Parathyroid adenoma (tissue), 2 donors: ENCODE measurements at regions not wholly inside any gene's neighbourhood (a gene's known extent, or its start where the extent isn't known, plus 50 kb on each side); places are given as distances from the start of the nearest gene placed in this dataset.

Experiments
- H2AFZ ChIP-seq: fragments of 300-600 bp; sonication (generic); one replicate; pipeline ENCODE4 v1.7.0; 2017; ENCODE audit warnings: antibody characterized with exemption, mild to moderate bottlenecking
- H3K27ac ChIP-seq: fragments of 300-600 bp; sonication (generic); one replicate; pipeline ENCODE4 v1.7.0; 2017
- H3K27me3 ChIP-seq: fragments of 300-600 bp; sonication (generic); one replicate; pipeline ENCODE4 v1.7.0; 2017; ENCODE audit warnings: low read length; ENCODE audit not compliant: control insufficient read depth, insufficient read depth
- H3K36me3 ChIP-seq: fragments of 300-600 bp; sonication (generic); one replicate; pipeline ENCODE4 v1.7.0; 2017; ENCODE audit warnings: low read length; ENCODE audit not compliant: control insufficient read depth, insufficient read depth
- H3K4me1 ChIP-seq: fragments of 300-600 bp; sonication (generic); one replicate; pipeline ENCODE4 v1.7.0; 2017; ENCODE audit warnings: control low read depth
- H3K4me2 ChIP-seq: fragments of 300-600 bp; sonication (generic); one replicate; pipeline ENCODE4 v1.7.0; 2017; ENCODE audit warnings: low read length
- H3K4me3 ChIP-seq: fragments of 300-600 bp; sonication (generic); one replicate; pipeline ENCODE4 v1.7.0; 2017; ENCODE audit warnings: low read depth, low read length
- H3K79me2 ChIP-seq: fragments of 300-600 bp; sonication (generic); one replicate; pipeline ENCODE4 v1.7.0; 2017; ENCODE audit warnings: control low read depth
- H3K9ac ChIP-seq: fragments of 300-600 bp; sonication (generic); one replicate; pipeline ENCODE4 v1.7.0; 2017; ENCODE audit warnings: mild to moderate bottlenecking
- H3K9me3 ChIP-seq: fragments of 300-600 bp; sonication (generic); one replicate; pipeline ENCODE4 v1.7.0; 2017; ENCODE audit warnings: low read length; ENCODE audit not compliant: control insufficient read depth
- CTCF ChIP-seq: fragments of 300-600 bp; sonication (generic); IDR thresholded peaks from one replicate; pipeline ENCODE4 v1.7.0; 2017; ENCODE audit warnings: antibody characterized with exemption, mild to moderate bottlenecking
- donor health status: primary hyperparathyroidism.

- no peaks in the 10 kb centered on the region for H3K36me3 ChIP-seq
- TF ChIP-seq CTCF, result no peak
- H3K4me2 ChIP-seq, result no peak overlapping the region
- H3K4me3 ChIP-seq, result no peak overlapping the region
- no peak overlapping the region for H3K27ac ChIP-seq
- H2AFZ ChIP-seq, result no peak overlapping the region
- H3K9ac ChIP-seq, result no peak overlapping the region
- no peaks in the 10 kb centered on the region for H3K79me2 ChIP-seq
- H3K4me1 ChIP-seq, result no peaks in the 10 kb centered on the region
- no peaks in the 10 kb centered on the region for H3K27me3 ChIP-seq
- no peaks in the 10 kb centered on the region for H3K9me3 ChIP-seq
Observed at GRCh38 chr4:58048491-58048890, 938.3 kb upstream of the IGFBP7 start.

- Histone ChIP-seq H3K4me2 (no peak overlapping the region), H3K9me3 (no peaks in the 10 kb centered on the region), H3K27ac (no peak overlapping the region), H3K4me3 (no peak overlapping the region), H3K27me3 (no peaks in the 10 kb centered on the region), H3K4me1 (no peaks in the 10 kb centered on the region), H2AFZ (no peak overlapping the region), H3K9ac (no peak overlapping the region), H3K79me2 (no peaks in the 10 kb centered on the region), H3K36me3 (no peaks in the 10 kb centered on the region)
- no peak for TF ChIP-seq CTCF
Observed at GRCh38 chr4:58042176-58042575, 932.0 kb upstream of the IGFBP7 start.

GRCh38 chr4:57993944-57994343, 883.8 kb upstream of the IGFBP7 start:
- Histone ChIP-seq H3K4me1 (no peaks in the 10 kb centered on the region), H2AFZ (no peak overlapping the region), H3K27ac (no peak overlapping the region), H3K9ac (no peak overlapping the region), H3K27me3 (no peaks in the 10 kb centered on the region), H3K36me3 (no peaks in the 10 kb centered on the region), H3K4me3 (no peak overlapping the region), H3K9me3 (no peaks in the 10 kb centered on the region), H3K79me2 (no peaks in the 10 kb centered on the region), H3K4me2 (no peak overlapping the region)
- TF ChIP-seq CTCF, result no peak

DNA sequence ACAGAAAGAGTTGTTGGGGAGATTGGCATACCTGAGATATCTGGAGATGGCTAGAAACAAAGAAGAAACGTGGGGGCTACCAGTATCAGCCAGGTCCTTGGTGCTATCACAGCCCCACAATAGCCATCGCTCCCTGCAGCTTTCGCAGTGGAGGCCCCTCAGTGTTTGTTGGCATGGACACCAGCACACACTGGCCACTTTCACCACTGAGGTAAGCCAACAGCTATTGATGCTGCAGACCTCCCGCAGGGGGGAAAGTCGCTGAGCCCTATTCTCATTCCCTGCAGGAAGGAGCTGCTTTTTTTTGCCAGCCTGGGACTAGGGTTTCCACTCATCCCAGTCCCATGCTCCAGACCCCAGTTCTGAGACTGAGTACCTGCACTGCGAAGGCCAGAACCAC, 879.2 kb upstream of the IGFBP7 start:
- Histone ChIP-seq H3K27me3 (no peaks in the 10 kb centered on the region), H3K4me2 (no peak overlapping the region), H2AFZ (no peak overlapping the region), H3K27ac (no peak overlapping the region), H3K79me2 (no peaks in the 10 kb centered on the region), H3K9ac (no peak overlapping the region), H3K9me3 (no peaks in the 10 kb centered on the region), H3K4me1 (no peaks in the 10 kb centered on the region), H3K4me3 (no peak overlapping the region), H3K36me3 (no peaks in the 10 kb centered on the region)
- no peak for TF ChIP-seq CTCF

- no peak overlapping the region for H2AFZ ChIP-seq
- H3K79me2 ChIP-seq, result no peaks in the 10 kb centered on the region
- no peaks in the 10 kb centered on the region for H3K9me3 ChIP-seq
- no peak for TF ChIP-seq CTCF
- no peak overlapping the region for H3K4me3 ChIP-seq
- H3K9ac ChIP-seq, result no peak overlapping the region
- H3K36me3 ChIP-seq, result no peaks in the 10 kb centered on the region
- no peaks in the 10 kb centered on the region for H3K4me1 ChIP-seq
- no peak overlapping the region for H3K4me2 ChIP-seq
- H3K27me3 ChIP-seq, result no peaks in the 10 kb centered on the region
- H3K27ac ChIP-seq, result no peak overlapping the region
Observed at GRCh38 chr4:57985161-57985560, 875.0 kb upstream of the IGFBP7 start.
